ENCODE measurements at regions not wholly inside any gene's neighbourhood (a gene's known extent, or its start where the extent isn't known, plus 50 kb on each side); places are given as distances from the start of the nearest gene placed in this dataset.

DNA sequence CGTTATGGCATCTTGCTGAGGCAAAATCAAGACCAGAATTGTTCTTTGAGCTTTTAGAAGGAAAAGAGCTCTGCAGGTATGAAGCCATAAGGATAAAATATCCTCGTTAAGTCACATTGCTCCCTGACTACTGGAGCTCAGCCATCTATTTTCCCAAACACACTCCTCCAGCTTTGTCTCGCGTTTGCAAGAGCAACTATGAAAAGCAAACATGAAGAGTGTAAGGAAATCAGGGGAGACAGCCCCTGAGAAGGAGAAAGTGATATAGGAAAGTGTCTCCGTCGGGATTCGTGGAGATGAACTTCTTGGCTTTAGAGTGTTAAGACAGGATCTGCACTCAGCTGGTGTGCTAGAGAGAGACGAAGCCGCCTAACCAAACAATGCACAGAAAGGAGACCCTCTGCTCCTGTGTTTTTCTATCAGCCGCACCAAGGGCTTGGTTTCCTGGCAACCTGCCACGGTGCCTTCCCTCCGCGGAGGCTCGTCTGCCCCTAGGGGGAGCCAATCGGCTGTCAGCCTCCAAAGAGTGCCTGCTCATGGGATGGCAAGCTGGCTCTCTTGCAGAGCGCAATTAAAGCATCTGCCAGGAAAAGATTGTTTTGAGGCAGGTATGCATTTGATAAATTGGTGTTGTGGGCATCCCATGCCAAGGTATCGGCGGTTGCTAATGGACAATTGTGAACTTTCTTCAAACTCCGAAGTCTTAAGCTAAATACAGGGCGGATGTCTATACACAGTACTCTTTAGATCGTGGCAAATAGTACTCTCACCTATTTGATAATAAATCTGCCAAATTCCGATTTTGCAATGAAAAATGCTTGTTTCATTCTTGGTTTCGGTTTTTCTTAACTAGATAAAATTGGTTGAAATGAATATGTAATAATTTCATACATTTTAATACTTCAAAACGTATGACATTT, 603.2 kb downstream of the RNF144B start:
- TF ChIP-seq, protein P1, sequence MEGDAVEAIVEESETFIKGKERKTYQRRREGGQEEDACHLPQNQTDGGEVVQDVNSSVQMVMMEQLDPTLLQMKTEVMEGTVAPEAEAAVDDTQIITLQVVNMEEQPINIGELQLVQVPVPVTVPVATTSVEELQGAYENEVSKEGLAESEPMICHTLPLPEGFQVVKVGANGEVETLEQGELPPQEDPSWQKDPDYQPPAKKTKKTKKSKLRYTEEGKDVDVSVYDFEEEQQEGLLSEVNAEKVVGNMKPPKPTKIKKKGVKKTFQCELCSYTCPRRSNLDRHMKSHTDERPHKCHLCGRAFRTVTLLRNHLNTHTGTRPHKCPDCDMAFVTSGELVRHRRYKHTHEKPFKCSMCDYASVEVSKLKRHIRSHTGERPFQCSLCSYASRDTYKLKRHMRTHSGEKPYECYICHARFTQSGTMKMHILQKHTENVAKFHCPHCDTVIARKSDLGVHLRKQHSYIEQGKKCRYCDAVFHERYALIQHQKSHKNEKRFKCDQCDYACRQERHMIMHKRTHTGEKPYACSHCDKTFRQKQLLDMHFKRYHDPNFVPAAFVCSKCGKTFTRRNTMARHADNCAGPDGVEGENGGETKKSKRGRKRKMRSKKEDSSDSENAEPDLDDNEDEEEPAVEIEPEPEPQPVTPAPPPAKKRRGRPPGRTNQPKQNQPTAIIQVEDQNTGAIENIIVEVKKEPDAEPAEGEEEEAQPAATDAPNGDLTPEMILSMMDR (IDR thresholded peaks at IDR 0.05; ENCODE audit: low read depth, low read length): peak; percentile 92
- TF ChIP-seq, protein P2, sequence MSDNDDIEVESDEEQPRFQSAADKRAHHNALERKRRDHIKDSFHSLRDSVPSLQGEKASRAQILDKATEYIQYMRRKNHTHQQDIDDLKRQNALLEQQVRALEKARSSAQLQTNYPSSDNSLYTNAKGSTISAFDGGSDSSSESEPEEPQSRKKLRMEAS (IDR thresholded peaks at IDR 0.05; ENCODE audit: low read depth, low read length): 0 out of 2 replicates have a peak, but pooled peaks have one; percentile 6
- no peak for TF ChIP-seq POLR2A (IDR thresholded peaks at IDR 0.05; ENCODE audit: extremely low read depth, insufficient read length)
- TF ChIP-seq MYC (IDR thresholded peaks at IDR 0.05; ENCODE audit: low read depth, low read length): no peak
